HG02759 (cell line): ENCODE measurements at regions not wholly inside any gene's neighbourhood (a gene's known extent, or its start where the extent isn't known, plus 50 kb on each side); places are given as distances from the start of the nearest gene placed in this dataset.

Source experiments
- ATAC-seq: cut with Tn5 transposase; IDR thresholded peaks from one replicate; pipeline ENCODE4 v1.9.1; 2021; ENCODE audit warnings: mild to moderate bottlenecking, moderate library complexity; ENCODE audit not compliant: unreplicated experiment

- no peak for ATAC-seq
These were observed 759.5 kb upstream of the TBX3 start for GRCh38 chr12:115443351-115443938.

- no peak for ATAC-seq
These were observed 756.5 kb upstream of the TBX3 start for GRCh38 chr12:115440438-115440837.

DNA sequence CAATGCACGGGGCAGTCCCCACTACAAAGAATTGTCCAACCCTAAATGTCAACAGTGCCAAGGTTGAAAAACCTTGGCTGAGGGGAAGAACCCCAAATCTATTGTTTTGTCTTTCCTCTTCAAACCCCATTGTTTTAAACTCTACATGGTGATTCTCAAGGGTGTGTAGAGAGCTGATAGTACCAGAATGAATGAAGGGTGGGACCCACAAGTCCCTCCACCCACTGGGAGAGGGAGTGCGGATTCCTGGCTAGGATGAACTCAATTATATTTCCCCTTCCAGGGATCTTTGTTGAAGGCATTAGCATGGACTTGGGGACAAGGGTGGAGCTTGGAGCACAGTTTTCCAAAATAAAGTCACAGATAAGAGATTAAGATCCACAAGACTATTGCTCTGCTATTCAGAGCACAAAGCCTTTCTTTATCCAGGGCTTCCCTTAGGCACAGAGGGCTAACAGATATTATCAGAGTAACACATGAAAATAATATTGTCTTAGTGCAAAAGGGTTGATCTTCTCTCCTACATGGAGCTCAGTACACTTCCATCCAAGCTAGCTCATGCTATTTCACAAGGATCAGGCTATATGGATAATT, 755.1 kb upstream of the TBX3 start:
- no peak for ATAC-seq

DNA sequence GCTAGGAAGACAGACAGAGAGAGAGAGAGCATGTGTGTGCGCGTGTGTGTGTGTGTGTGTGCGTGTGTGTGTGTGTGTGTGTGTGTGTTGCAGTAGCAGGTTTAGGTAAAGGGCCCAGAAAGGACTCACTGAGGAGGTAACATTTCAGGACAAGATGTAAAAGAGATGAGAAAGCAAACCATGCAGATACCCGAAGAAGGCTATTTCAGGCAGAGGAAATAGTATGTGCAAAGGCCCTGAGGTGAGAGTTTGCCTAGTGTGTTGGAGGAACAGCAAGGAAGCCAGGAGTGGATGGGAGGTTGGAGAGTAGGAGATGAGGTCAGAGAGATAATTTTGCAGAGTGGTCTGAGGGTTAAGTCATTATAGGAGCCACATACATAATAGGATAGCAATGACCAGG, 754.3 kb upstream of the TBX3 start:
- no peak for ATAC-seq

- no peak for ATAC-seq
These were observed 753.1 kb upstream of the TBX3 start for GRCh38 chr12:115437061-115437567.

GRCh38 chr12:115433014-115433634, 749.1 kb upstream of the TBX3 start:
- ATAC-seq = no peak

DNA sequence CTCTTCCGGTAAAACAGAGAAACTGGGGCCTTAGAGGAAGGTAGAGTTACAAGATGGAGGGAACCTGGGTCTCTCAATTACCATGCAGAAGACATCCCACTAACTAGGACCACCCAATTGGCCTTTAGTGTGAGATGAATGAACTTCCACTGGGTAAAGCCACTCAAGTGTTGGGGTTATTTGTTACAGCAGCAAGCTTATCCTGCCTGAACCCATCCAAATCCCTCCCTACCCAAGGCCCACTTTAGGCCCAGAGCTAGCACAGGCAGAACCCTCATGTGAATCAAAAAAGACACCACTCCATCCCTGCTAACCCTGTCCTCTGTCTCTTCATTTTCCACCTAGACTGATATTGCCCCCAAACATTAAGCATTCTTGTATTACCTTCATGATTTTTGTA, 746.7 kb upstream of the TBX3 start:
- no peak for ATAC-seq

- ATAC-seq = no peak
These were observed 742.8 kb upstream of the TBX3 start for GRCh38 chr12:115426732-115427131.

- no peak for ATAC-seq
These were observed 740.0 kb upstream of the TBX3 start for GRCh38 chr12:115424003-115424402.

DNA sequence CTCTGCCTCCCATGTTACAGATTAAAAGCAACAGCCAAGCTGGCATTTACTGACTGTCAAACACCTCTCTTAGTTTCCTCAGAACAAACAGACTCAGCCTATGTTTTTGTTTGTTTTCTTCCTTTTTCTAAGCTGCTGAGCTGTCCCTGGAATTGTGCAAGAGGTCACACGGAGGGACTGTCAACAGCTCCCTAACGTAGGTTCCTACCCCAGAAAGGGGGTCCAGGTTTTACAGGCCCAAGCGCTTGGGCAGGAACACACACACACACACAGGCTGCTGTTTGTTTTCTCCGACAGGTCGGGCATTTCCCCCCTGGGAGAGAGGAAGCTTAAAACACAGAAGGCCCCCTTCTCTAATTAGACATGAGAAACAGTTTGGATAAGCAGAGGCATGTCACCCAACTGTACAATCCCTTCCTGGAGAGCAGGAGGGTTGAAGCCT, 739.6 kb upstream of the TBX3 start:
- ATAC-seq = no peak

DNA sequence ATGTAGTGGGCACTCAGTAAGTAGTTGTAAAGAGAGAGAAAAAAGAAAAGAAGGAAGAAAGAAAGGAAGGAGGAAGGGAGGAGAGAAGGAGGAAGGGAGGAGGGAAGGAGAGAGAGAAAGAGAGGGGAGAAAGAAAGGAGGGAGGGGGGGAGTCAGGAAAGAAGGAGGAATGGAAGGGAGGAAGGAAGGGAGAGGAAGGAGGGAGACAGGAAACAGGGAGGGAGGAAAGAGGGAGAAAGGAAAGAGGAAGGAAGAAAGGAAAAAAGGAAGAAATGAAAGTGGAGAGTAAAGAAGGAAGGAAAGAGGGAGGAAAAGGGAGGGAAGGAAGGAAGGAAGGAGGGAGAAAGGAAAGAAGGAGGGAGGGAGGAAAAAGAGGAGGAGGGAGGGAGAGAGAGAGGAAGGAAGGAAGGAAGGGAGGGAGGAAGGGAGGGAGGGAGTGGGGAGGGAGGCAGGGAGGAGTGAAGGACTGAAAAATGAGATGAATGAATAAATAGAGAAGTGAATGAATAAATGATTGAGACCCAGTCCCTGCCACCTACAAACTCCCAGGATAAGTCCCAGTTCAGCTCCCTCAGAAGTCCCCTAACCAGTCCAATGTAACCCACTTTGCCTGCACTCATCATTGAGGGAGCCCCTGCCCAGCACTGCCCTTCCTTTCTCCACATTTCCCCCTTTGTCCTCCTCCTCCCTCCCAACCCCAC, 739.0 kb upstream of the TBX3 start:
- ATAC-seq = no peak

DNA sequence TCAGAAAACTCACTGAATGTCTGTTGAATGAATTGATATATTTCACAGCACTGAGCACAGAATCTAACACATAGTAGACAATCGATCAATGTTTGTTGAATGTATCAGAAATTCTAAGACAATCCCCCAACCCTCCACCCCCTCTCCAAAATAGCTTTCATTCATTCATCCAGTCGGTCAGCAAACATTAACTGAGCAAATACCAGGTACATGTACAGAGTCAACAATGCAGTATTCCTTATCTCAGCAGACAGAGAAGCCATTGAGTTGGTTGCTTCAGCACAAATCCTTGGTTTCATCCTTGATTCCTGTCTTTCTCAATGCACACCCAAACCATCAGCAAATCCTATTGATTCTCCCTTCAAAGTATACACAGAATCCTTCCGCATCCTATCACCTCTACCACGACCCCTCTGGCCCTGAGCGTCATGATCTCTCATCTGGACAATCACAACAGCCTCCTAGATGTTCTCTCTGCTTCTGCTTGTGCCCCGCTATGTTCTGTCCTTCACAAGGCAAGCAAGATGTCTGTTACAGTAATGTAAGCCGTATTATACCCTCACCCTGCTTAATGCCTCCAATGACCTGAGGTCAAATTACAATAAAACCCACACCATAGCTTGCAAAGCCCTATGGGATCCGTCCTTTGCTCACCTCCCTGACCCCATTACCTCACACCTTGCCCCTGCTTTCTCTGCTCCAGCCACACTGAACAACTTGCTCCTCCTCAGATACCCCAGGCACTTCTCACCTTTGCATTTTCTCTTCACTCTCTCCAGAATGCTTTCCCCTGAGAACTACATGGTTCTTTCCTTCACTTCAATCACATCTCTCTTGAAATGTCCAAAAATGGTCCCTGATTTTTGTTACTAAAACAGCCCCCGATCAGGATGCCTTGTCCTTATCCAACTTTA, 738.1 kb upstream of the TBX3 start:
- ATAC-seq = no peak

- ATAC-seq = no peak
These were observed 737.4 kb upstream of the TBX3 start for GRCh38 chr12:115421350-115421749.

GRCh38 chr12:115419145-115419646, 735.2 kb upstream of the TBX3 start:
- ATAC-seq = no peak

GRCh38 chr12:115417610-115418009, 733.6 kb upstream of the TBX3 start:
- no peak for ATAC-seq

DNA sequence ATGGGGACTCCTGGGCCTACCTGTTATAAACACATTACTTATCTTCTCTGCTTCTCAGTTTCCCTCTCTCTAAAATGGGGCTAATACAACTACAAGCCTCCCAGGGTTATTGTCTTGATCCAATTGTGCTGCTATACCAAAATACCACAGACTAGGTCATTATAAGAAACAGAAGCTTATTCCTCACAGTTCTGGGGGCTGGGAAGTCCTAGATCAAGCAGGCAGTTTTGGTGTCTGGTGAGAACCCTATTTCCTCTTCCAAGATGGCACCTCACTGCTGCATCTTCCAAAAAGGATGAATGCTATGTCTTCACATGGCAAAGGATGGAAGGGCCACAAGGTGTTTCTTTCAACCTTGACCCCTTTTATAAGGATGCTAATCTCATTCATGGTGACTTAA, 732.9 kb upstream of the TBX3 start:
- no peak for ATAC-seq

DNA sequence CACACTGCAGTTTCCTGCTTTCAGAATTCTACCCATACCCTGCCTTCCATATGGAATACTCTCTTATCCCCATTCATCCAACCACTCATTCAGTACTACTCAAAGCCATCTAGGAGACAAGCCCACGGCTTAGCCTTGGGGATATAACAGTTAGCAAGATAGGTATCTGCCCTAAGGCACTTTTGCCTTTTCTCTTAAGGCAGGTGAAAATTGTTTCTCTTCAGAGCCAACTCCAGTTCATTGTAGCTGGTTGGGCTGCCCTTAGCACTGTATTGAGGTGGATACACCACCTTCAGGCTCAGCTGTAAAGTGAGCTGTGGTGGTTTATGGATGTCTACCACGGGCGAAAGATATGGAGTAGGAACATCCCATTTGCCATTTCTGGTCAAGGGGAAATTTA, 729.7 kb upstream of the TBX3 start:
- ATAC-seq = no peak

DNA sequence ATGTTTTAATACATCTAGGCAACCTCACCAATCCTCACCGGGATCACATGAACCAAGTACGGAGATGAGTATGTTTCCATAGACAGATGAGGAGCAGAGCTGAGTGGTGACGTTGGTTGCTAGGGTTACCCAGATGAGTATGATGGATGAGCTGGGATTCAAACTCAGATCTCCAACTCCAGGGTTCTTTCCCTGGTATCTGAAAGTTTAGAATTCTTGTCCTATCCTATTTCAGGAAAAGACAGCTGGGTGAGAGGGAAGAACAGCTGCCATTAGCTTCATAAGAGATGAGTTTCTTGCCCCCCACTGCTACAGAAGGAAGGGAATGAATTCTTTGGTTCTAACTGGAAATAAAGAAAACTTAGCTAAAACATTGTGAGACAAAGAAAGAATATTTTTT, 728.9 kb upstream of the TBX3 start:
- no peak for ATAC-seq

DNA sequence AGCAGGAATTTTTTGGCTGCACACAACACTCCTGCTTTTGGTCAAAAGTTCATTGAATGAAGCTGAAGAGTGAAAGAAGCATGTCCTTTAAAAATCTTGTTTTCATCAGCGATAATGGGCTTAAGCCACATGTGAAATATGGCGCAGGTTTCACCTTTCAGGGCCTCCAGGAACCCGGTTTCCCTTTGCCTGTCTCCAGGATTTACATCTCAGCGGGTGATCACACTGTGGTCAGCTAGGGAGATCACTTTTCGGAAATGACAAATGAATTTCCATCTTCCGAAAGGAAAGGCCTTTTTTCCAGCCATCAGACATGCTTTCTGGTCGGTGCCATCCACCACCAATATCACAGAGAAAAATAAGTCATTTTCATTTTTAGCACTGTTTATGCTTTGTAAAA, 727.1 kb upstream of the TBX3 start:
- ATAC-seq = no peak

- no peak for ATAC-seq
These were observed 724.7 kb upstream of the TBX3 start for GRCh38 chr12:115408642-115409041.

- ATAC-seq = no peak
These were observed 723.7 kb upstream of the TBX3 start for GRCh38 chr12:115407723-115408122.
